Stimulated activated CD4-positive, alpha-beta T cell treated with anti-CD3 and anti-CD28 coated beads, Interleukin-12 subunit alpha, Interleukin-12 subunit beta, amount 100 ng/mL, for 48 hours (primary cell): ENCODE measurements at regions not wholly inside any gene's neighbourhood (a gene's known extent, or its start where the extent isn't known, plus 50 kb on each side); places are given as distances from the start of the nearest gene placed in this dataset.
A peak's percentile ranks its signal among the peaks of the same experiment; 100 is the strongest.

Source experiments
- DNase-seq, 3 donors: peaks; one replicate each; pipeline ENCODE4 v3.0.0-alpha.2; 2020; ENCODE audit warnings: low read depth in 2 of 3, low spot score in 1 of 3

- DNase-seq = peak; percentile 44 to 78 (median 61)
These were observed 103.0 kb downstream of the EDN3 start for GRCh38 chr20:59403261-59403961.

GRCh38 chr20:59403962-59404314 is 103.5 kb downstream of the EDN3 start:
- DNase-seq = no peak

GRCh38 chr20:59404749-59405148 is 104.3 kb downstream of the EDN3 start:
- DNase-seq = no peak

GRCh38 chr20:59405226-59406200 is 105.1 kb downstream of the EDN3 start:
- no peak for DNase-seq

- DNase-seq = no peak
These were observed 106.0 kb downstream of the EDN3 start for GRCh38 chr20:59406446-59406845.

- DNase-seq = no peak
These were observed 110.8 kb downstream of the EDN3 start for GRCh38 chr20:59411170-59411569.

GRCh38 chr20:59411589-59411988 is 111.2 kb downstream of the EDN3 start:
- DNase-seq = no peak

- no peak for DNase-seq
These were observed 111.8 kb downstream of the EDN3 start for GRCh38 chr20:59412181-59412580.

GRCh38 chr20:59412875-59413284 is 112.5 kb downstream of the EDN3 start:
- no peak for DNase-seq

GRCh38 chr20:59413326-59413865 is 113.0 kb downstream of the EDN3 start:
- no peak for DNase-seq

GRCh38 chr20:59414936-59415623 is 114.7 kb downstream of the EDN3 start:
- no peak for DNase-seq

- no peak for DNase-seq
These were observed 116.5 kb downstream of the EDN3 start for GRCh38 chr20:59416916-59417315.

- DNase-seq = no peak
These were observed 120.7 kb downstream of the EDN3 start for GRCh38 chr20:59421089-59421488.

- no peak for DNase-seq
These were observed 121.7 kb downstream of the EDN3 start for GRCh38 chr20:59421920-59422637.

GRCh38 chr20:59422872-59423544 is 122.6 kb downstream of the EDN3 start:
- DNase-seq = no peak

GRCh38 chr20:59424976-59425375 is 124.6 kb downstream of the EDN3 start:
- no peak for DNase-seq

- no peak for DNase-seq
These were observed 125.2 kb downstream of the EDN3 start for GRCh38 chr20:59425572-59425971.

GRCh38 chr20:59428006-59428405 is 127.6 kb downstream of the EDN3 start:
- no peak for DNase-seq

GRCh38 chr20:59428441-59429205 is 128.2 kb downstream of the EDN3 start:
- no peak for DNase-seq
